ENCODE measurements at regions not wholly inside any gene's neighbourhood (a gene's known extent, or its start where the extent isn't known, plus 50 kb on each side); places are given as distances from the start of the nearest gene placed in this dataset.

DNA sequence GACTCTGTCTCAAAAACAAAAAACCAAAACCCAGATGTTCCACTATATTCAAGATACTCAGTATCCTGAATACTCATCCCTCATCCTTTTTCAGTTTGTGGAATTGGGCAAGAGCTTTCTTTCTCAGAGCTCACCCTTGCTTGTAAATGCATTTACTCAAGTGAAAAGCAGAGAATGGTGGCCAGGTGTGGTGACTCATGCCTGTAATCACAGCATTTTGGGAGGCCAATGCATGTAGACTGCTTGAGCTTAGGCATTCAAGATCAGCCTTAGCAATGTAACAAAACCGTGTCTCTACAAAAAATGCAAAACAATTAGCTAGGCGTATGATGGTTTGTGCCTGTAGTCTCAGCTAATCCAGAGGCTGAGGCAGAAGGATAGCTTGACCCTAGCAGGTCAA, 553.2 kb upstream of the AMELY start:
- peak; percentile 16 for DNase-seq (ENCODE audit: low spot score)

GRCh38 chrY:7463711-7464110, 552.2 kb upstream of the AMELY start:
- DNase-seq (ENCODE audit: low spot score), result no peak

DNA sequence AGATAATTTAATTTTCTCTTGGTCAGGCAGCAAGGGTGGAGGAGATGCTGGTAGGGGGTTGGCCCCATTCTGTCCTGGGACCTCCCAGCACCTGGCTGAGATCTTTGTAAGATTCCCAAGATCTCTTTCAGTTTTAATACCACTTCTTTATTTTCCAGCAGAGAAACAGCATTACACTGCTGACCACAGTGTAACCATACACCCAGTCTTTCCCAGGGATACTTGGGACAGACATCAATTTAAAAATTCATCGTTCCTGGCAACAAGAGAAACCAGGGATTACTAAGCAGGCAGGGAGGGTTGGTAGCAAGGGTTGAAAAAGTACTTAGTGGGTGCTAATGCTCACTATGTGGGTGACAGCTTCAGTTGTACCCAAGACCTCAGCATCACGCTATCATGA, 551.6 kb upstream of the AMELY start:
- peak; percentile 6 for DNase-seq (ENCODE audit: low spot score)

GRCh38 chrY:7462657-7463056, 551.1 kb upstream of the AMELY start:
- no peak for DNase-seq (ENCODE audit: low spot score)

GRCh38 chrY:7461873-7462525, 550.4 kb upstream of the AMELY start:
- DNase-seq (ENCODE audit: low spot score), result no peak

DNA sequence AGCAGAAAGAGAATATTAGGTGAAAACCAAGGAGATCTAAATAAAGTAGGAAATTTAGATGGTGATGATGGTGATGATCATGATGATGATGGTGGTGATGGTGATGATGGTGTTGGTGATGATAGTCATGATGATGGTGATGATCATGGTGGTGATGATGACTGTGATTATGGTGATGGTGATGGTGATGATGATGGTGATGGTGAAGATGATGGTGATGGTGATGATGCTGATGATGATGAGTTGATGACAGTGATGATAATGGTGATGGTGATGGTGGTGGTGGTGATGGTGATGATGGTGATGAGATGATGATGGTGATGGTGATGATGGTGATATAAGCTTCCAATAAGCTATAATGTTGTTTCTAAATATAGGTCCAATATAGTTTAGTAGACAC, 548.2 kb upstream of the AMELY start:
- DNase-seq (ENCODE audit: low spot score), result no peak

GRCh38 chrY:7458301-7459078, 546.9 kb upstream of the AMELY start:
- no peak for DNase-seq (ENCODE audit: low spot score)

DNA sequence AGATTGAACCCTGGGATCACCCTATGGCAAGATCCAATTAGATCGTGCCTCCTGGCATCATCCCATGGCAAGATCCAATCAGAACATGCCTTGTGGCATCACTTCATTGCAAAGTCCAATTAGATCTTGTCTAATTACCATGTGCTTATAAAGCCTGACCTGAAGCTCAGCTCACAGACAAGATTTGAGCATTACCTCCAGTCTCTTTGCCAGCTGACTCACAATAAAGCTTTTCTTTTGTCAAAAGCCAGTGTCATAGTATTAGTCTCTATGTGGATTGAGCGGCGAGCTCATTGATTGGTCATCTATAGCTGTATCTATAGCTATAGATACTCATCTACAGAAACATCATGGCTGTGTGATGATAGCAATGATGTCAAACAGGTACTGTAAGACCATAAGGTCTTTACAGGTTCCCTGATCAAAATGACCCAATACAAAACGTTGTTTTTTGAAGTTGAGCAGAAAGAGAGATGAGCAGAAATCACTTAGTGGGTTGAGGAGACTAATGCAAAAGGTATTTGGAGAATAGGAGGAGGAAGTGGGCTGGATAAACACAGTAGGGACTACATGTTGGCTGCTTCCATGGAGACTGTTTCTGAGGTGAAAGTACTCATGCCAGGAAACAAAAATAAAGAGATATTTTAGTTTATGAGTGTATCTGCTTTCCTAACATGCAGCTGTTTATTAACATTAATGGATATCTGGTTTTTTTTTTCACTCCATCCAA, 545.9 kb upstream of the AMELY start:
- DNase-seq (ENCODE audit: low spot score), result no peak

DNA sequence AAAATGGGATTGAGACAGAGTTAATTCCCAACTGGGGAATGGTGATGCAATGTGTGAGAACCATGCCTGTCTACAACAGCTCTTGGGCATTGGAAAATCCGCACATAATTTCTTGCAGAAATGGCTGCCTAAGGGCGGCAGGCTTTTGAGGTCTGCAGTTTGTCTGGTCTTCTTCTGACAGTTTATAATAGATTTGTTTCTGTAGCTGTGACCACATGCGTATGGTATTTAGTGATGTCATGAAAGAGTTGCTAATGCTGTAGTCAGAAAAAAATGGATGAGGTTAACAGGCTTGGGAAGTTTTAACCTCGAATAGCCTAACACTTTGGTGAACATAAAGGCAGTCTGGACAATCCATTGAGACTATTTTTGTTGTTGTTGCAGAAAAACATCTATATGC, 544.1 kb upstream of the AMELY start:
- peak; percentile 35 for DNase-seq (ENCODE audit: low spot score)

DNA sequence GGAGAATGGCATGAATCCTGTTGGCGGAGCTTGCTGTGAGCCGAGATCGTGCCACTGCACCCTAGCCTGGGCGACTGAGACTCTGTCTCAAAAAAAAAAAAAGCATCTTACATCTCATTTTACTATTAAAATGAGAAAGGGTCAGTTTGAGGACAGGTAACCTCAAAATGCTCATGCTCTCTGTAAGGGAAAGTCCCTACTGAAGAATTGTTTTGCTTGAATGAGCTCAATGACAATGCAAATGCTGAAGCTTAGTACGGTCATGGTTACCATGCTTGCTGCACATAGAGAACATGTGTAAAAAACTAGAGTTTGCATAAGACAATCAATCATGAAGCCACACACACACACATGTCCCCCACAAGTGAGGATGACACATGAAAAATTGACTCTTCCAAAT, 541.8 kb upstream of the AMELY start:
- no peak for DNase-seq (ENCODE audit: low spot score)

DNA sequence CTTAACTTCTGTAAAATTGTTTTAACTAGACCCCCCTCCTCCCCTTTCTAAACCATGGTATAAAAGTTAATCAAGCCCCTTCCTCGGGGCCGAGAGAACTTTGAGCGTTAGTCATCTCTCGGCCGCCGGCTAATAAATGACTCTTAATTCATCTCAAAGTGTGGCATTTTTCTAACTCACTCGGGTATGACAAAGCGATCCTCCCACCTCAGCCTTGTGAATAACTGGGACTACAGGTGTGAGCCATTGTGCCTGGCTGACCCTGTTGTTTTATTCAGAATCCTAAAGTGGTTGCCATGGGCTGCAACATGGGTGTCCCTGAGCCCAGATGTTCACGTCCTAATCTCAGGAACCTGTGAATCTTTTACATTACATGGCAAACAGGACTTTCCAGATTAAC, 540.7 kb upstream of the AMELY start:
- no peak for DNase-seq (ENCODE audit: low spot score)

DNA sequence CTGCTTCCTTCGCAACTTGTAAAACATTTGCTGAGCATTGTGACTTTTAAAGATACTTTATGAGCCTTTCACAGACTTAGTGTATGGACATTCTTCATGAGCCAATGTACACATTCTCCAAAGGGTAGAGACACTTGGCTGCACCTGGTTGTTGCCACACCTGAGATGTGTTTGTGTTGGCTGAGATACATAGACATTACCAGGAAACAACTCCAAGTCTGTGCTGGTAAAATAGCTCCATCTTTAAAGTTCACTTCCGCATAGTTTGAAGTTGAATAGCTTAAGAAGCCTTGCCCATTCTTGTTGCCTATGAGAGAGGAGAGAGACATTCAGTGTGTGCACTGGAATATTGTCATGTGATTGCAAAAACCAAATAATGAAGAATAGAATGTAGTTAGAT, 538.3 kb upstream of the AMELY start:
- DNase-seq (ENCODE audit: low spot score), result no peak

GRCh38 chrY:7448687-7449086, 537.1 kb upstream of the AMELY start:
- no peak for DNase-seq (ENCODE audit: low spot score)

DNA sequence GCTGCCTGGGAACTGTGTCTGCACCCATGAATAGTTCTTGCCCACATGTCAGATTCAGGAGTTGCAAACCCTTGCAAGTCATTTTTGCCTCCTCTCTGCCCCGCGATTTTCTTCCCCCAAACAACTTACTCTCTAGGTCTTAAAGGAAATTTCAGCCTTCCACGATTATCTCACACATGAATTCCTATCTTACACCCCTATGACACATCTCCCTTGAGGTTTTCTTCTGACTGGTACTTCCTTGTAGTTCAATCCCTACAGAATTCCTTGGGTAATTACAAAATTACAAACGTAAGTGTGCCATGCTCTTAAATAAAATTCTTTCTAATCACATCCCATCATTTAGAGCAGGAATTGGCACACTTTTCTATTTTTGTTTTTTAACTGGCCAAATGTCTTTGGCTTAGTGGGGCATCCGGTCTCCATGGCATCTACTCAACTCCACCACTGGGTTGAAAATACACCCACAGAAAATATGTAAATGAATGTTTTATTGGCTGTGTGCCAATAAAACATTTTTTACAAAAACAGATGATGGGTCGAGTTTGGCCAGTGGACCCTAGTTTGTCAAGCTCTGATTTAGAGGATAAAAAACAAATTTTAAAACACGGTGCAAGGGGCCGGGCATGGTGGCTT, 536.4 kb upstream of the AMELY start:
- DNase-seq (ENCODE audit: low spot score), result no peak

- no peak for DNase-seq (ENCODE audit: low spot score)
These were observed 532.6 kb upstream of the AMELY start for GRCh38 chrY:7444141-7444540.

GRCh38 chrY:7440796-7441530, 529.4 kb upstream of the AMELY start:
- no peak for DNase-seq (ENCODE audit: low spot score)

DNA sequence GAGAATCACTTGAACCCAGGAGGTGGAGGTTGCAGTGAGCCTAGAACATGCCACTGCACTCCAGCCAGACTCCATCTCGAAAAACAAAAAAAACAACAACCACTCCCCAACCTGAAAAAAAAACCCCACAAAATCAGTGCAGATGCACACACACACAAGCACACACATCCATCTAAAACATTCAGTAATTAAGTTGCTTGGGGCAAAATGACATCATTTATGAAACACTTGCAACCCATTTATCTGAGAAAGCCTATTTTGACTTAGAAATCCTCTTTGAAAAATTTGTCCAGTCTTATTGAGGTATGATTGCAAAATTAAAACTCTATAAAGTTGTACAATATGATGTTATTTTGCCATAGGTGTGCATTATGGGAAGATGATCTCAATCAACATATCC, 525.5 kb upstream of the AMELY start:
- DNase-seq (ENCODE audit: low spot score), result no peak

GRCh38 chrY:7433817-7434809, 522.6 kb upstream of the AMELY start:
- peak; percentile 61 for DNase-seq (ENCODE audit: low spot score)

- no peak for DNase-seq (ENCODE audit: low spot score)
These were observed 507.6 kb upstream of the AMELY start for GRCh38 chrY:7419165-7419564.

DNA sequence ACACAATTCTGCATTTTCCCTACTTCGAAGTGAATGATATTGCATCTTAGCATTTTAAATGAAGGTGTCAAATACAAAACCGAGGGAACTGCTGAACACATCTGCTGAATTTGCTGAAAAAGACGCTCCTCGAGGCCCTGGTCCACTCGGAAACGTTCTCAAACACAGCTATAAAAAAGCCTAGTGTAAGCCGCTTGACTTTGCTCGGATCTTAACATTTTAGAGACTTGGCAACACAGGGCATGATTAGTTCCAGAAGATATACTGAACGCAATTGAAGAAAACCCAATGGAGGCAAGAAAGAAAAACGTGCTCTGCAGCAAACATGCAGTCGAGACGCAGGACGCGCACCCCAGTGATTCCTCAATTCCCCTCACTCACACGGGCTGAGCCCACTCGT, 506.4 kb upstream of the AMELY start:
- DNase-seq (ENCODE audit: low spot score), result no peak

- no peak for DNase-seq (ENCODE audit: low spot score)
These were observed 504.9 kb upstream of the AMELY start for GRCh38 chrY:7416406-7416805.

All from H4 (cell line).